BLaER1 (cell line): ENCODE measurements at regions not wholly inside any gene's neighbourhood (a gene's known extent, or its start where the extent isn't known, plus 50 kb on each side); places are given as distances from the start of the nearest gene placed in this dataset.

Source experiments
- H3K27ac ChIP-seq: shearing (Covaris generic); formaldehyde crosslinking; 2 replicates; pipeline ENCODE4 v1.8.1; 2022
- H3K27me3 ChIP-seq: shearing (Covaris generic); formaldehyde crosslinking; 2 replicates; pipeline ENCODE4 v1.8.1; 2022
- H3K36me3 ChIP-seq: shearing (Covaris generic); formaldehyde crosslinking; 2 replicates; pipeline ENCODE4 v1.8.1; 2022
- H3K4me1 ChIP-seq: shearing (Covaris generic); formaldehyde crosslinking; 2 replicates; pipeline ENCODE4 v1.8.1; 2022
- H3K4me2 ChIP-seq: shearing (Covaris generic); formaldehyde crosslinking; 2 replicates; pipeline ENCODE4 v1.8.1; 2022
- H3K4me3 ChIP-seq: shearing (Covaris generic); formaldehyde crosslinking; 2 replicates; pipeline ENCODE4 v1.8.1; 2022
- H3K9ac ChIP-seq: shearing (Covaris generic); formaldehyde crosslinking; 2 replicates; pipeline ENCODE4 v1.8.1; 2022
- H3K9me3 ChIP-seq: shearing (Covaris generic); formaldehyde crosslinking; 2 replicates; pipeline ENCODE4 v1.8.1; 2022
- H4K20me1 ChIP-seq: shearing (Covaris generic); formaldehyde crosslinking; 2 replicates; pipeline ENCODE4 v1.8.1; 2022
- Cebpa-rat ChIP-seq: shearing (Covaris generic); IDR thresholded peaks from 2 replicates; pipeline ENCODE4 v1.8.1; 2022

- no peak overlapping the region for H3K9ac ChIP-seq
- H3K36me3 ChIP-seq = no peaks in the 10 kb centered on the region
- H3K27ac ChIP-seq = no peak overlapping the region
- TF ChIP-seq Cebpa-rat = no peak
- no peaks in the 10 kb centered on the region for H3K4me1 ChIP-seq
- no peaks in the 10 kb centered on the region for H3K27me3 ChIP-seq
- no peak overlapping the region for H3K4me2 ChIP-seq
- no peaks in the 10 kb centered on the region for H3K9me3 ChIP-seq
- H4K20me1 ChIP-seq = no peaks in the 10 kb centered on the region
- H3K4me3 ChIP-seq = no peak overlapping the region
Observed at GRCh38 chr4:110963662-110964280, 340.9 kb upstream of the PITX2 start.

GRCh38 chr4:110967936-110968335, 345.1 kb upstream of the PITX2 start:
- H3K4me2 ChIP-seq = no peak overlapping the region
- no peak for TF ChIP-seq Cebpa-rat
- no peak overlapping the region for H3K9ac ChIP-seq
- H4K20me1 ChIP-seq = no peaks in the 10 kb centered on the region
- no peak overlapping the region for H3K4me3 ChIP-seq
- H3K27me3 ChIP-seq = no peaks in the 10 kb centered on the region
- H3K9me3 ChIP-seq = no peaks in the 10 kb centered on the region
- no peak overlapping the region for H3K27ac ChIP-seq
- no peaks in the 10 kb centered on the region for H3K4me1 ChIP-seq
- H3K36me3 ChIP-seq = no peaks in the 10 kb centered on the region

GRCh38 chr4:110970642-110971041, 347.8 kb upstream of the PITX2 start:
- no peak for TF ChIP-seq Cebpa-rat
- Histone ChIP-seq H3K36me3 (no peaks in the 10 kb centered on the region), H3K4me3 (no peak overlapping the region), H3K9me3 (no peaks in the 10 kb centered on the region), H3K4me1 (no peaks in the 10 kb centered on the region), H3K9ac (no peak overlapping the region), H4K20me1 (no peaks in the 10 kb centered on the region), H3K4me2 (no peak overlapping the region), H3K27ac (no peak overlapping the region), H3K27me3 (no peaks in the 10 kb centered on the region)

GRCh38 chr4:110975338-110975737, 352.5 kb upstream of the PITX2 start:
- Histone ChIP-seq H3K36me3 (no peaks in the 10 kb centered on the region), H3K4me3 (no peak overlapping the region), H4K20me1 (no peaks in the 10 kb centered on the region), H3K4me1 (no peaks in the 10 kb centered on the region), H3K9ac (no peak overlapping the region), H3K9me3 (no peaks in the 10 kb centered on the region), H3K27me3 (no peaks in the 10 kb centered on the region), H3K27ac (no peak overlapping the region), H3K4me2 (no peak overlapping the region)
- TF ChIP-seq Cebpa-rat = no peak

- H3K4me1 ChIP-seq = no peaks in the 10 kb centered on the region
- TF ChIP-seq Cebpa-rat = no peak
- H4K20me1 ChIP-seq = no peaks in the 10 kb centered on the region
- H3K4me3 ChIP-seq = no peak overlapping the region
- H3K9ac ChIP-seq = no peak overlapping the region
- H3K4me2 ChIP-seq = no peak overlapping the region
- no peaks in the 10 kb centered on the region for H3K36me3 ChIP-seq
- no peak overlapping the region for H3K27ac ChIP-seq
- H3K27me3 ChIP-seq = no peaks in the 10 kb centered on the region
- no peaks in the 10 kb centered on the region for H3K9me3 ChIP-seq
Observed at GRCh38 chr4:110977554-110977953, 354.7 kb upstream of the PITX2 start.

- H4K20me1 ChIP-seq = no peaks in the 10 kb centered on the region
- no peaks in the 10 kb centered on the region for H3K36me3 ChIP-seq
- no peak overlapping the region for H3K27ac ChIP-seq
- H3K4me2 ChIP-seq = no peak overlapping the region
- no peak for TF ChIP-seq Cebpa-rat
- H3K9ac ChIP-seq = no peak overlapping the region
- H3K9me3 ChIP-seq = no peaks in the 10 kb centered on the region
- no peaks in the 10 kb centered on the region for H3K27me3 ChIP-seq
- H3K4me3 ChIP-seq = no peak overlapping the region
- no peaks in the 10 kb centered on the region for H3K4me1 ChIP-seq
Observed at GRCh38 chr4:110978761-110979160, 355.9 kb upstream of the PITX2 start.

- no peak overlapping the region for H3K4me2 ChIP-seq
- no peak overlapping the region for H3K4me3 ChIP-seq
- no peaks in the 10 kb centered on the region for H4K20me1 ChIP-seq
- H3K27ac ChIP-seq = no peak overlapping the region
- no peaks in the 10 kb centered on the region for H3K27me3 ChIP-seq
- H3K9me3 ChIP-seq = no peaks in the 10 kb centered on the region
- H3K9ac ChIP-seq = no peak overlapping the region
- TF ChIP-seq Cebpa-rat = no peak
- H3K4me1 ChIP-seq = no peaks in the 10 kb centered on the region
- H3K36me3 ChIP-seq = no peaks in the 10 kb centered on the region
Observed at GRCh38 chr4:110982486-110982885, 359.6 kb upstream of the PITX2 start.

- Histone ChIP-seq H4K20me1 (no peaks in the 10 kb centered on the region), H3K9me3 (no peaks in the 10 kb centered on the region), H3K27me3 (no peaks in the 10 kb centered on the region), H3K9ac (no peak overlapping the region), H3K4me2 (no peak overlapping the region), H3K4me1 (no peaks in the 10 kb centered on the region), H3K27ac (no peak overlapping the region), H3K36me3 (no peaks in the 10 kb centered on the region), H3K4me3 (no peak overlapping the region)
- no peak for TF ChIP-seq Cebpa-rat
Observed at GRCh38 chr4:110988722-110989121, 365.8 kb upstream of the PITX2 start.

- H3K27ac ChIP-seq = no peak overlapping the region
- H4K20me1 ChIP-seq = no peaks in the 10 kb centered on the region
- TF ChIP-seq Cebpa-rat = no peak
- H3K4me3 ChIP-seq = no peak overlapping the region
- H3K9me3 ChIP-seq = no peaks in the 10 kb centered on the region
- H3K27me3 ChIP-seq = no peaks in the 10 kb centered on the region
- no peak overlapping the region for H3K9ac ChIP-seq
- no peaks in the 10 kb centered on the region for H3K36me3 ChIP-seq
- H3K4me2 ChIP-seq = no peak overlapping the region
- no peaks in the 10 kb centered on the region for H3K4me1 ChIP-seq
Observed at GRCh38 chr4:110989125-110989524, 366.2 kb upstream of the PITX2 start.

GRCh38 chr4:110994781-110995180, 371.9 kb upstream of the PITX2 start:
- Histone ChIP-seq H3K9me3 (no peaks in the 10 kb centered on the region), H3K27ac (no peak overlapping the region), H3K36me3 (no peaks in the 10 kb centered on the region), H4K20me1 (no peaks in the 10 kb centered on the region), H3K9ac (no peak overlapping the region), H3K4me2 (no peak overlapping the region), H3K27me3 (no peaks in the 10 kb centered on the region), H3K4me3 (no peak overlapping the region), H3K4me1 (no peaks in the 10 kb centered on the region)
- TF ChIP-seq Cebpa-rat = no peak

GRCh38 chr4:110998320-110998719, 375.4 kb upstream of the PITX2 start:
- Histone ChIP-seq H3K27me3 (no peaks in the 10 kb centered on the region), H3K36me3 (no peaks in the 10 kb centered on the region), H4K20me1 (no peaks in the 10 kb centered on the region), H3K4me1 (no peaks in the 10 kb centered on the region), H3K27ac (no peak overlapping the region), H3K9me3 (no peaks in the 10 kb centered on the region), H3K4me3 (no peak overlapping the region), H3K4me2 (no peak overlapping the region), H3K9ac (no peak overlapping the region)
- TF ChIP-seq Cebpa-rat = no peak
